Left lung (tissue), 4 donors: ENCODE measurements at regions not wholly inside any gene's neighbourhood (a gene's known extent, or its start where the extent isn't known, plus 50 kb on each side); places are given as distances from the start of the nearest gene placed in this dataset.

Source experiments
- ATAC-seq: fragments of 200-7000 bp; cut with Tn5 transposase; one replicate; pipeline ENCODE4 v1.9.1; 2020; ENCODE audit warnings: moderate library complexity
- DNase-seq, 4 donors: peaks; one replicate each; pipeline ENCODE4 v3.0.0-alpha.2; 2013 to 2020
- H3K27ac ChIP-seq, 2 donors: fragments of 200-600 bp; sonication (generic) in 1 of 2; one replicate each; pipeline versions ENCODE4 v1.5.0 to v1.8.0; 2020 to 2021
- H3K27me3 ChIP-seq, 2 donors: fragments of 200-600 bp; sonication (generic) in 1 of 2; one replicate each; pipeline versions ENCODE4 v1.5.0 to v1.8.0; 2020 to 2021
- H3K36me3 ChIP-seq, 2 donors: fragments of 200-600 bp; sonication (generic) in 1 of 2; one replicate each; pipeline versions ENCODE4 v1.5.0 to v1.8.0; 2020 to 2021
- H3K4me1 ChIP-seq, 2 donors: fragments of 200-600 bp; one replicate each; pipeline ENCODE4 v1.8.0; 2021
- H3K4me3 ChIP-seq, 2 donors: fragments of 200-600 bp; sonication (generic) in 1 of 2; one replicate each; pipeline versions ENCODE4 v1.5.0 to v1.8.0; 2020 to 2021; ENCODE audit warnings: mild to moderate bottlenecking in 1 of 2
- H3K9me3 ChIP-seq, 2 donors: fragments of 200-600 bp; sonication (generic) in 1 of 2; one replicate each; pipeline versions ENCODE4 v1.5.0 to v1.8.0; 2020 to 2021
- intact Hi-C, 2 donors: fragments of 100-400 bp; cut with DNase I; formaldehyde crosslinking; loops; one replicate each; pipeline versions ENCODE4 v1.11.2 to v1.14.2; 2022
- TF ChIP-seq, protein P1 (sequence below), 2 donors: fragments of 200-600 bp; sonication (generic) in 1 of 2; IDR thresholded peaks; one replicate each; pipeline versions ENCODE4 v1.5.0 to v1.8.0; 2021; ENCODE audit warnings: antibody characterized with exemption in 2 of 2
- donor health status: DM: no; HTN: yes; CAD: no.
- donor health status: DM: no; HTN: no; CAD: no.

DNA sequence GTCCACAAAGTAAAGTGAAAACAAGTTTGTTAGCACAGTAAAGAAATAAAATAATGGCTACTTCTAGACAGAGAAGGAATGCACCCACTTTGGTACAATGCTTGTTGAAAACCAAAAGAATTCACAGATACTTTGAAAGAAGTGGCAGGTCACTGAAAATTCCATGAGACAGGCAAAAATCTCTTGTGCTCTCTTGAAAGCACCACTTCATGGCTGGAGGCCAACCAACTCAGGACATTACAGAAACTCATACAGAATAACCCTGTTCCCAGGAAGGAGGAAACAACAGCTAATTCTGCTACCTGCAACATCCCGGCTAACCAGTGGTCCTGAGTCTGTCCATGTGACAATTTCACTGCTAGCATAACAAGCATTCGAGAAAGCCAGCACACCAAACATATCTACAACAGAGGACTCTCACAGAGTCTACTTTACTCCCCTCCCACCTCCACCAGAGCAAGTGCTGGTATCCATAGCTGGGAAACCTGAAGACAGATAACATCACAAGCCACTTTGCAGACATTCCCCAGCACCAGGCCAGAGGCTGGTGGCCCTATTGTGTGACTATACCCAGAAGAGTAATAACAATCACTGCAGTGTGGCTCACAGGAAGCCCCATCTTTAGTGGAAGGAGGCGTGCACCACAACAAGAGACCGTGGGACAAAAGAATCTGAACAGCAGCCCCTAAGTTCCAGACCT is 255.3 kb upstream of the SLITRK3 start:
- no peaks in the 10 kb centered on the region for H3K4me1 ChIP-seq
- H3K4me3 ChIP-seq, result no peak overlapping the region
- H3K9me3 ChIP-seq, result peaks cover 0 to 29% of the 10 kb centered on the region in 2 donors
- H3K27me3 ChIP-seq, result no peaks in the 10 kb centered on the region
- TF ChIP-seq, protein P1, sequence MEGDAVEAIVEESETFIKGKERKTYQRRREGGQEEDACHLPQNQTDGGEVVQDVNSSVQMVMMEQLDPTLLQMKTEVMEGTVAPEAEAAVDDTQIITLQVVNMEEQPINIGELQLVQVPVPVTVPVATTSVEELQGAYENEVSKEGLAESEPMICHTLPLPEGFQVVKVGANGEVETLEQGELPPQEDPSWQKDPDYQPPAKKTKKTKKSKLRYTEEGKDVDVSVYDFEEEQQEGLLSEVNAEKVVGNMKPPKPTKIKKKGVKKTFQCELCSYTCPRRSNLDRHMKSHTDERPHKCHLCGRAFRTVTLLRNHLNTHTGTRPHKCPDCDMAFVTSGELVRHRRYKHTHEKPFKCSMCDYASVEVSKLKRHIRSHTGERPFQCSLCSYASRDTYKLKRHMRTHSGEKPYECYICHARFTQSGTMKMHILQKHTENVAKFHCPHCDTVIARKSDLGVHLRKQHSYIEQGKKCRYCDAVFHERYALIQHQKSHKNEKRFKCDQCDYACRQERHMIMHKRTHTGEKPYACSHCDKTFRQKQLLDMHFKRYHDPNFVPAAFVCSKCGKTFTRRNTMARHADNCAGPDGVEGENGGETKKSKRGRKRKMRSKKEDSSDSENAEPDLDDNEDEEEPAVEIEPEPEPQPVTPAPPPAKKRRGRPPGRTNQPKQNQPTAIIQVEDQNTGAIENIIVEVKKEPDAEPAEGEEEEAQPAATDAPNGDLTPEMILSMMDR (IDR thresholded peaks at IDR 0.05), result no peak
- ATAC-seq (no peak), DNase-seq (no peak)
- no peak overlapping the region for H3K27ac ChIP-seq
- H3K36me3 ChIP-seq, result no peaks in the 10 kb centered on the region
- intact Hi-C loops, result no loop called here

DNA sequence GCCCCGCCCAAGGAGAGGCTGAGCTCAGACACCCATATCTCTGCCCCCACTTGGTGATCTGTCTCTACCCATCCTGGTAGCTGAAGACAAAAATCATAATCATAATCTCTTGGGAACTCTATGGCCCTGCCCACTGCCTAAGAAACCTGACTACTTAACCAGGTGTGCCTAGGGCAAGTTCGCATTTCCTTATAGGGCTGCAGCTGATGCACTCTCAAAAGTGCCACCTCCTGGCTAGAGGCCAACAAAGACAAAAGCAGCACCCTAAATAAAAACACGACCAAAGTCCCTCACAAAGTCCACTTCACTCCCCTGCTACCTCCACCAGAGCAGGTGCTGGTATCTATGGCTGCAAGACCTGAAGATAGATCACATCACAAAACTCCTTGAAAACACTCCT is 250.4 kb upstream of the SLITRK3 start:
- DNase-seq (no peak), ATAC-seq (no peak)
- TF ChIP-seq, protein P1 (IDR thresholded peaks at IDR 0.05), result no peak
- Histone ChIP-seq H3K27me3 (no peaks in the 10 kb centered on the region), H3K4me3 (no peak overlapping the region), H3K4me1 (no peaks in the 10 kb centered on the region), H3K9me3 (peaks cover 0 to 13% of the 10 kb centered on the region in 2 donors), H3K36me3 (no peaks in the 10 kb centered on the region), H3K27ac (no peak overlapping the region)
- intact Hi-C loops, result no loop called here

DNA sequence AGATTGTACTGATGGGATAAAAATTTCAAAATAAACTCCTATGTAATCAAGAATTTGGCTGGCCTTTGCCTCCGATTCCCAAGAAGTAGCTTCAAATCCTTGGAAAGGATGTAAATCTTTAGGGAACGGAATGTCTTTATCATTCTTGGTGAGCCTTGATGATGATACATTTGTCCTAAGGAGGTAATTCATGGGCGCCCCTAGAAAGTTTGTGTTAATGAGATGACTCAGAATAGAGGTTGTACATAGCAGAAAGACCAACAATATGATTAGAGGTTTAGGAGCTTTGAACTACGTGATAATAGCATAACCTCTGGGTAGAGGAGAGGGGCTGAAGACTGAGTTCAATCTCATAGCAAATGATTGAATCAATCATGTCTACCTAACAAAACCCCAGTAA is 248.6 kb upstream of the SLITRK3 start:
- TF ChIP-seq, protein P1 (IDR thresholded peaks at IDR 0.05), result no peak

DNA sequence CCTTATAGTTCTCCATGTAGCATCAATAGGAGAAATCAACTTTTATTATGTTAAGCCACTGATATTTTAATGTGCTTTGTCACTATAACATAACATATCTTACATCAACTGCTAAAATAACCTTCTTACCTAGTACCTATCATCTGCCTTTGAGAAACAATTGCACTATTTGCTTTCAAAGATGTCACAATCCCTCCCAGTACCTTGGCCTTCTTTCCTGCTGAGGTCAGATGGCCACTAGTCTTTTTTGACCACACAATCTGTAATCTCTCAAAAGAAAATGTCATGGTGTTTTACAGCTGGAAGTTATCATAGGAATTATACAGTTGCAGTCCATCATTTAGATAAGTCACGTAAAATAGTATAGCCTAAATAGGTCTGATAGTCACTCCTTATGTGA is 247.5 kb upstream of the SLITRK3 start:
- no peak for DNase-seq
- H3K27ac ChIP-seq, result no peak overlapping the region
- no peak for ATAC-seq
- H3K4me3 ChIP-seq, result no peak overlapping the region
- H3K27me3 ChIP-seq, result no peaks in the 10 kb centered on the region
- H3K9me3 ChIP-seq, result peaks cover 0 to 9% of the 10 kb centered on the region in 2 donors
- H3K4me1 ChIP-seq, result no peaks in the 10 kb centered on the region
- TF ChIP-seq, protein P1 (IDR thresholded peaks at IDR 0.05), result no peak
- intact Hi-C loops, result no loop called here
- H3K36me3 ChIP-seq, result no peaks in the 10 kb centered on the region

More for the DNA sequence above, 248.6 kb upstream of the SLITRK3 start:
- Histone ChIP-seq H3K36me3 (no peaks in the 10 kb centered on the region), H3K4me1 (no peaks in the 10 kb centered on the region), H3K27me3 (no peaks in the 10 kb centered on the region), H3K4me3 (no peak overlapping the region), H3K9me3 (peaks cover 0 to 9% of the 10 kb centered on the region in 2 donors), H3K27ac (no peak overlapping the region)
- intact Hi-C loops, result no loop called here
- no peak for DNase-seq
- no peak for ATAC-seq

DNA sequence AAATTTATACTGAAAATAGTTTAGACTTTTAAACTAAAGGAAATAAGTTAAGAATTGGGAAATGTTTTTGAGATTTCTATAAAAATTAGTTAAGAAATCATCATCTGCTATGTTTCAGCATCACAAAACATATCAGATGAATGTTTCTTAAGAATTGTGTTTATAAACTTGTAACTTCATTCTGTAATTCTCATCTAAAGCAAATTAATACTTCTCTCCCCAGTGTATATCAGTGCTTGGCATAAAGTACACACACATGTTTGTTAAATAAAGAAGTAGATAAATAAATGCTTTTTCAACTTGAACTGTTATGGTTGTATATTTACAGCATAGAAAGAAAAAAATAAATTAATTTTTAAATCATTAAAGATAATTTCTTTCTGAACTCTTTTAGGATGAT is 245.9 kb upstream of the SLITRK3 start:
- no peak overlapping the region for H3K27ac ChIP-seq
- intact Hi-C loops, result no loop called here
- peaks cover 0 to 9% of the 10 kb centered on the region in 2 donors for H3K9me3 ChIP-seq
- DNase-seq, result peak in 1 of 4 donors; percentile 51
- TF ChIP-seq, protein P1 (IDR thresholded peaks at IDR 0.05), result no peak
- H3K4me3 ChIP-seq, result no peak overlapping the region
- no peaks in the 10 kb centered on the region for H3K36me3 ChIP-seq
- no peak for ATAC-seq
- H3K4me1 ChIP-seq, result no peaks in the 10 kb centered on the region
- no peaks in the 10 kb centered on the region for H3K27me3 ChIP-seq
